Mesendoderm (in vitro differentiated cells): ENCODE measurements at regions not wholly inside any gene's neighbourhood (a gene's known extent, or its start where the extent isn't known, plus 50 kb on each side); places are given as distances from the start of the nearest gene placed in this dataset.

Source experiments
- DNase-seq: peaks from one replicate; pipeline ENCODE4 v3.0.0; 2013
- H2AK5ac ChIP-seq: 2 replicates; pipeline ENCODE4 v1.6.1; 2013; ENCODE audit warnings: low read length, inconsistent platforms
- H2BK120ac ChIP-seq: 2 replicates; pipeline ENCODE4 v1.6.1; 2013; ENCODE audit warnings: low read depth, mild to moderate bottlenecking, low read length, moderate library complexity, mixed read lengths
- H2BK15ac ChIP-seq: replicated peaks from 2 replicates; pipeline ENCODE4 v1.6.1; 2013; ENCODE audit warnings: low read depth, mild to moderate bottlenecking, moderate library complexity
- H2BK5ac ChIP-seq: 2 replicates; pipeline ENCODE4 v1.6.1; 2013; ENCODE audit warnings: low read length, inconsistent platforms
- H3K18ac ChIP-seq: 2 replicates; pipeline ENCODE4 v1.6.1; 2013; ENCODE audit warnings: mild to moderate bottlenecking, low read length, mixed read lengths
- H3K23ac ChIP-seq: one replicate; pipeline ENCODE4 v1.6.1; 2013; ENCODE audit warnings: low read length
- H3K27ac ChIP-seq: 2 replicates; pipeline ENCODE4 v1.5.1; 2013; ENCODE audit warnings: low read depth, mild to moderate bottlenecking, inconsistent platforms, low read length, moderate library complexity
- H3K27me3 ChIP-seq: 2 replicates; pipeline ENCODE4 v1.6.1; 2013; ENCODE audit warnings: low read length, control low read depth, mild to moderate bottlenecking, inconsistent platforms; ENCODE audit not compliant: insufficient read depth, poor library complexity
- H3K36me3 ChIP-seq: 2 replicates; pipeline ENCODE4 v1.6.1; 2013; ENCODE audit warnings: low read length, inconsistent platforms; ENCODE audit not compliant: control insufficient read depth, insufficient read depth
- H3K4ac ChIP-seq: one replicate; pipeline ENCODE4 v1.6.1; 2013; ENCODE audit warnings: low read depth, mild to moderate bottlenecking, low read length, moderate library complexity
- H3K4me1 ChIP-seq: 2 replicates; pipeline ENCODE4 v1.6.1; 2013; ENCODE audit warnings: low read depth, low read length, inconsistent platforms; ENCODE audit not compliant: control insufficient read depth
- H3K4me2 ChIP-seq: 2 replicates; pipeline ENCODE4 v1.6.1; 2013; ENCODE audit warnings: low read length
- H3K4me3 ChIP-seq: 2 replicates; pipeline ENCODE4 v1.5.1; 2013; ENCODE audit warnings: mild to moderate bottlenecking, low read length
- H3K56ac ChIP-seq: one replicate; pipeline ENCODE4 v1.6.1; 2013; ENCODE audit warnings: low read length
- H3K79me1 ChIP-seq: 2 replicates; pipeline ENCODE4 v1.6.1; 2013; ENCODE audit warnings: low read length, inconsistent platforms
- H3K79me2 ChIP-seq: 2 replicates; pipeline ENCODE4 v1.6.1; 2013; ENCODE audit warnings: mild to moderate bottlenecking, low read length; ENCODE audit not compliant: control insufficient read depth, insufficient read depth
- H3K9ac ChIP-seq: 2 replicates; pipeline ENCODE4 v1.6.1; 2013; ENCODE audit warnings: low read length, inconsistent platforms
- H4K5ac ChIP-seq: one replicate; pipeline ENCODE4 v1.6.1; 2013; ENCODE audit warnings: low read length
- H4K8ac ChIP-seq: one replicate; pipeline ENCODE4 v1.6.1; 2013; ENCODE audit warnings: low read depth, mild to moderate bottlenecking, control low read depth, low read length, moderate library complexity
- WGBS: extraction: QIAGEN DNeasy Blood & Tissue Kit; methylation state at CpG from one replicate; pipeline ENCODE4 v1.1.7; 2013; ENCODE audit warnings: low lambda C conversion rate, missing lambda C conversion rate; ENCODE audit not compliant: insufficient coverage; ENCODE audit errors: extremely low coverage; 5-methylcytosine and 5-hydroxymethylcytosine counted together

- no peak overlapping the region for H3K18ac ChIP-seq
- no peak overlapping the region for H2AK5ac ChIP-seq
- no peaks in the 10 kb centered on the region for H3K36me3 ChIP-seq
- no peak overlapping the region for H3K9ac ChIP-seq
- no peak overlapping the region for H3K56ac ChIP-seq
- H3K4me3 ChIP-seq = no peak overlapping the region
- H3K23ac ChIP-seq = no peak overlapping the region
- DNase-seq = no peak
- H3K4me2 ChIP-seq = no peak overlapping the region
- H2BK120ac ChIP-seq = no peak overlapping the region
- no peak overlapping the region for H2BK15ac ChIP-seq
- no peaks in the 10 kb centered on the region for H3K79me2 ChIP-seq
- no peak overlapping the region for H4K8ac ChIP-seq
- no peak overlapping the region for H3K27ac ChIP-seq
- H3K27me3 ChIP-seq = no peaks in the 10 kb centered on the region
- no peak overlapping the region for H4K5ac ChIP-seq
- WGBS = no CpG with 5 or more reads among the region's 5 CpGs
- H3K4me1 ChIP-seq = no peaks in the 10 kb centered on the region
- no peaks in the 10 kb centered on the region for H3K79me1 ChIP-seq
- H3K4ac ChIP-seq = no peak overlapping the region
- H2BK5ac ChIP-seq = no peak overlapping the region
These were observed 818.6 kb upstream of the IGFBP3 start for GRCh38 chr7:46739518-46740234.

- H3K36me3 ChIP-seq = no peaks in the 10 kb centered on the region
- no peak overlapping the region for H3K27ac ChIP-seq
- H3K27me3 ChIP-seq = no peaks in the 10 kb centered on the region
- no peak overlapping the region for H3K4ac ChIP-seq
- H4K5ac ChIP-seq = no peak overlapping the region
- H2BK120ac ChIP-seq = no peak overlapping the region
- H3K4me2 ChIP-seq = no peak overlapping the region
- H3K56ac ChIP-seq = no peak overlapping the region
- WGBS = no CpG with 5 or more reads among the region's 5 CpGs
- DNase-seq = no peak
- no peak overlapping the region for H3K23ac ChIP-seq
- H4K8ac ChIP-seq = no peak overlapping the region
- no peaks in the 10 kb centered on the region for H3K4me1 ChIP-seq
- H3K18ac ChIP-seq = no peak overlapping the region
- no peak overlapping the region for H2BK5ac ChIP-seq
- no peak overlapping the region for H2BK15ac ChIP-seq
- H3K9ac ChIP-seq = no peak overlapping the region
- H3K79me1 ChIP-seq = no peaks in the 10 kb centered on the region
- H3K4me3 ChIP-seq = no peak overlapping the region
- no peak overlapping the region for H2AK5ac ChIP-seq
- no peaks in the 10 kb centered on the region for H3K79me2 ChIP-seq
These were observed 817.7 kb upstream of the IGFBP3 start for GRCh38 chr7:46738796-46739195.

- no peak overlapping the region for H2BK120ac ChIP-seq
These were observed 817.1 kb upstream of the IGFBP3 start for GRCh38 chr7:46738165-46738564.

GRCh38 chr7:46725838-46726237 is 804.8 kb upstream of the IGFBP3 start:
- Histone ChIP-seq H3K79me2 (no peaks in the 10 kb centered on the region), H2AK5ac (no peak overlapping the region), H3K79me1 (no peaks in the 10 kb centered on the region), H3K4ac (no peak overlapping the region), H2BK15ac (no peak overlapping the region), H3K27ac (no peak overlapping the region), H3K9ac (no peak overlapping the region), H3K4me1 (no peaks in the 10 kb centered on the region), H3K18ac (no peak overlapping the region), H3K36me3 (no peaks in the 10 kb centered on the region), H2BK5ac (no peak overlapping the region), H4K5ac (no peak overlapping the region), H3K27me3 (no peaks in the 10 kb centered on the region), H3K56ac (no peak overlapping the region), H2BK120ac (no peak overlapping the region), H3K4me3 (no peak overlapping the region), H4K8ac (no peak overlapping the region), H3K23ac (no peak overlapping the region), H3K4me2 (no peak overlapping the region)
- DNase-seq = no peak

More at GRCh38 chr7:46738165-46738564, 817.1 kb upstream of the IGFBP3 start:
- H3K79me2 ChIP-seq = no peaks in the 10 kb centered on the region
- H3K4ac ChIP-seq = no peak overlapping the region
- no peaks in the 10 kb centered on the region for H3K79me1 ChIP-seq
- no peak overlapping the region for H3K9ac ChIP-seq
- no peaks in the 10 kb centered on the region for H3K36me3 ChIP-seq
- no peak overlapping the region for H4K8ac ChIP-seq
- H3K23ac ChIP-seq = no peak overlapping the region
- H3K56ac ChIP-seq = no peak overlapping the region
- WGBS = 100% methylated on average over 3 of the region's 5 CpGs
- no peak overlapping the region for H3K27ac ChIP-seq
- H3K4me3 ChIP-seq = no peak overlapping the region
- no peak overlapping the region for H3K4me2 ChIP-seq
- H2BK15ac ChIP-seq = no peak overlapping the region
- H2BK5ac ChIP-seq = no peak overlapping the region
- H3K27me3 ChIP-seq = no peaks in the 10 kb centered on the region
- no peak overlapping the region for H3K18ac ChIP-seq
- no peak overlapping the region for H4K5ac ChIP-seq
- DNase-seq = no peak
- H2AK5ac ChIP-seq = no peak overlapping the region
- H3K4me1 ChIP-seq = no peaks in the 10 kb centered on the region

GRCh38 chr7:46725136-46725535 is 804.1 kb upstream of the IGFBP3 start:
- Histone ChIP-seq H4K8ac (no peak overlapping the region), H3K9ac (no peak overlapping the region), H3K4ac (no peak overlapping the region), H3K18ac (no peak overlapping the region), H3K23ac (no peak overlapping the region), H2BK5ac (no peak overlapping the region), H2AK5ac (no peak overlapping the region), H3K27ac (no peak overlapping the region), H3K56ac (no peak overlapping the region), H2BK15ac (no peak overlapping the region), H2BK120ac (no peak overlapping the region), H3K79me2 (no peaks in the 10 kb centered on the region), H3K4me1 (no peaks in the 10 kb centered on the region), H4K5ac (no peak overlapping the region), H3K36me3 (no peaks in the 10 kb centered on the region), H3K27me3 (no peaks in the 10 kb centered on the region), H3K4me3 (no peak overlapping the region), H3K79me1 (no peaks in the 10 kb centered on the region), H3K4me2 (no peak overlapping the region)
- no peak for DNase-seq
- no CpG with 5 or more reads among the region's 2 CpGs for WGBS

- H3K27ac ChIP-seq = no peak overlapping the region
- H4K8ac ChIP-seq = no peak overlapping the region
- H3K4me2 ChIP-seq = no peak overlapping the region
- H3K79me2 ChIP-seq = no peaks in the 10 kb centered on the region
- no peak overlapping the region for H2BK5ac ChIP-seq
- no peak overlapping the region for H2BK15ac ChIP-seq
- no peaks in the 10 kb centered on the region for H3K4me1 ChIP-seq
- no peak overlapping the region for H3K23ac ChIP-seq
- H3K4me3 ChIP-seq = no peak overlapping the region
- H3K4ac ChIP-seq = no peak overlapping the region
- no peak overlapping the region for H2BK120ac ChIP-seq
- no peak overlapping the region for H2AK5ac ChIP-seq
- H4K5ac ChIP-seq = no peak overlapping the region
- no peak overlapping the region for H3K56ac ChIP-seq
- no peaks in the 10 kb centered on the region for H3K27me3 ChIP-seq
- DNase-seq = no peak
- WGBS = no CpG with 5 or more reads among the region's 4 CpGs
- no peaks in the 10 kb centered on the region for H3K36me3 ChIP-seq
- H3K18ac ChIP-seq = no peak overlapping the region
- H3K9ac ChIP-seq = no peak overlapping the region
- H3K79me1 ChIP-seq = no peaks in the 10 kb centered on the region
These were observed 802.7 kb upstream of the IGFBP3 start for GRCh38 chr7:46723742-46724141.
